Esophagus (tissue), 2 donors: ENCODE measurements at regions not wholly inside any gene's neighbourhood (a gene's known extent, or its start where the extent isn't known, plus 50 kb on each side); places are given as distances from the start of the nearest gene placed in this dataset.

Experiments used
- H3K27ac ChIP-seq, 2 donors: one replicate each; pipeline ENCODE4 v1.5.1; 2013; ENCODE audit warnings: low read depth in 2 of 2, mild to moderate bottlenecking in 2 of 2, inconsistent platforms in 1 of 2, low read length in 1 of 2, moderate library complexity in 1 of 2
- H3K27me3 ChIP-seq, 2 donors: one replicate each; pipeline ENCODE4 v1.6.1; 2013; ENCODE audit warnings: low read length in 2 of 2, control low read depth in 1 of 2, mild to moderate bottlenecking in 1 of 2; ENCODE audit not compliant: insufficient read depth in 2 of 2, control insufficient read depth in 1 of 2
- H3K36me3 ChIP-seq, 2 donors: one replicate each; pipeline ENCODE4 v1.6.1; 2013; ENCODE audit warnings: low read length in 1 of 2; ENCODE audit not compliant: control insufficient read depth in 2 of 2, insufficient read depth in 2 of 2
- H3K4me1 ChIP-seq, 2 donors: one replicate each; pipeline ENCODE4 v1.6.1; 2013; ENCODE audit warnings: low read length in 1 of 2; ENCODE audit not compliant: control insufficient read depth in 2 of 2, insufficient read depth in 2 of 2
- H3K4me3 ChIP-seq, 2 donors: one replicate each; pipeline ENCODE4 v1.5.1; 2013; ENCODE audit warnings: low read length in 2 of 2, mild to moderate bottlenecking in 2 of 2, low read depth in 1 of 2, moderate library complexity in 1 of 2
- H3K9me3 ChIP-seq, 2 donors: one replicate each; pipeline ENCODE4 v1.6.1; 2013; ENCODE audit warnings: mild to moderate bottlenecking in 2 of 2, low read depth in 1 of 2, low read length in 1 of 2, moderate library complexity in 1 of 2; ENCODE audit not compliant: control insufficient read depth in 2 of 2, insufficient read depth in 1 of 2
- WGBS, 2 donors: extraction: QIAGEN DNeasy Blood & Tissue Kit; methylation state at CpG; one replicate each; pipeline ENCODE4 v1.1.7; 2013; 5-methylcytosine and 5-hydroxymethylcytosine counted together
- donor health status: healthy with polysubstance abuse.
- donor health status: Bipolar disorder and iron deficiency.

- H3K4me3 ChIP-seq, result no peak overlapping the region
- no peaks in the 10 kb centered on the region for H3K27me3 ChIP-seq
- no peaks in the 10 kb centered on the region for H3K36me3 ChIP-seq
- no peaks in the 10 kb centered on the region for H3K4me1 ChIP-seq
- no peaks in the 10 kb centered on the region for H3K9me3 ChIP-seq
- H3K27ac ChIP-seq, result no peak overlapping the region
Measured at GRCh38 chr13:80560609-80561008, 219.7 kb upstream of the SPRY2 start.

GRCh38 chr13:80559944-80560343 is 219.0 kb upstream of the SPRY2 start:
- H3K27ac ChIP-seq, result no peak overlapping the region
- H3K4me1 ChIP-seq, result no peaks in the 10 kb centered on the region
- H3K27me3 ChIP-seq, result no peaks in the 10 kb centered on the region
- H3K9me3 ChIP-seq, result no peaks in the 10 kb centered on the region
- WGBS, 2 donors, result 78 to 88% methylated on average over 5 of the region's 5 CpGs
- H3K36me3 ChIP-seq, result no peaks in the 10 kb centered on the region
- H3K4me3 ChIP-seq, result no peak overlapping the region

GRCh38 chr13:80558074-80558473 is 217.1 kb upstream of the SPRY2 start:
- H3K36me3 ChIP-seq, result no peaks in the 10 kb centered on the region
- no peaks in the 10 kb centered on the region for H3K27me3 ChIP-seq
- H3K9me3 ChIP-seq, result no peaks in the 10 kb centered on the region
- no peaks in the 10 kb centered on the region for H3K4me1 ChIP-seq
- H3K27ac ChIP-seq, result no peak overlapping the region
- WGBS, 2 donors, result 76 to 78% methylated on average over 4 of the region's 4 CpGs
- no peak overlapping the region for H3K4me3 ChIP-seq

- H3K27ac ChIP-seq, result no peak overlapping the region
- H3K4me3 ChIP-seq, result no peak overlapping the region
- H3K27me3 ChIP-seq, result no peaks in the 10 kb centered on the region
- no peaks in the 10 kb centered on the region for H3K4me1 ChIP-seq
- 60 to 63% methylated on average over 5 of the region's 5 CpGs for WGBS, 2 donors
- no peaks in the 10 kb centered on the region for H3K36me3 ChIP-seq
- H3K9me3 ChIP-seq, result no peaks in the 10 kb centered on the region
Measured at GRCh38 chr13:80555796-80556678, 215.1 kb upstream of the SPRY2 start.

- Histone ChIP-seq H3K4me3 (no peak overlapping the region), H3K27ac (no peak overlapping the region), H3K36me3 (no peaks in the 10 kb centered on the region), H3K4me1 (no peaks in the 10 kb centered on the region), H3K9me3 (no peaks in the 10 kb centered on the region), H3K27me3 (no peaks in the 10 kb centered on the region)
- WGBS, 2 donors, result 45 to 47% methylated on average over 4 of the region's 4 CpGs
Measured at GRCh38 chr13:80552851-80553440, 212.0 kb upstream of the SPRY2 start.

GRCh38 chr13:80551650-80552497 is 210.9 kb upstream of the SPRY2 start:
- WGBS, 2 donors, result 23 to 28% methylated on average over 1 of the region's 1 CpG
- no peaks in the 10 kb centered on the region for H3K27me3 ChIP-seq
- H3K9me3 ChIP-seq, result no peaks in the 10 kb centered on the region
- H3K4me3 ChIP-seq, result no peak overlapping the region
- H3K27ac ChIP-seq, result no peak overlapping the region
- no peaks in the 10 kb centered on the region for H3K4me1 ChIP-seq
- no peaks in the 10 kb centered on the region for H3K36me3 ChIP-seq

- H3K27me3 ChIP-seq, result no peaks in the 10 kb centered on the region
- no peak overlapping the region for H3K4me3 ChIP-seq
- H3K4me1 ChIP-seq, result no peaks in the 10 kb centered on the region
- H3K36me3 ChIP-seq, result no peaks in the 10 kb centered on the region
- whole genome bisulfite sequencing, 2 donors, result 56 to 70% methylated on average over 2 of the region's 2 CpGs
- no peak overlapping the region for H3K27ac ChIP-seq
- no peaks in the 10 kb centered on the region for H3K9me3 ChIP-seq
Measured at GRCh38 chr13:80550971-80551441, 210.1 kb upstream of the SPRY2 start.

GRCh38 chr13:80548915-80549314 is 208.0 kb upstream of the SPRY2 start:
- Histone ChIP-seq H3K4me3 (no peak overlapping the region), H3K27me3 (no peaks in the 10 kb centered on the region), H3K27ac (no peak overlapping the region), H3K36me3 (no peaks in the 10 kb centered on the region), H3K4me1 (no peaks in the 10 kb centered on the region), H3K9me3 (no peaks in the 10 kb centered on the region)

- Histone ChIP-seq H3K27me3 (no peaks in the 10 kb centered on the region), H3K4me1 (no peaks in the 10 kb centered on the region), H3K27ac (no peak overlapping the region), H3K9me3 (no peaks in the 10 kb centered on the region), H3K4me3 (no peak overlapping the region), H3K36me3 (no peaks in the 10 kb centered on the region)
- WGBS, 2 donors, result 74 to 82% methylated on average over 7 of the region's 7 CpGs
Measured at GRCh38 chr13:80547885-80548825, 207.2 kb upstream of the SPRY2 start.
